HEK293 (cell line): ENCODE measurements at regions not wholly inside any gene's neighbourhood (a gene's known extent, or its start where the extent isn't known, plus 50 kb on each side); places are given as distances from the start of the nearest gene placed in this dataset.

ENCODE experiments used
- BCL11A ChIP-seq: fragments of 450-650 bp; formaldehyde crosslinking; IDR thresholded peaks from 2 replicates; pipeline ENCODE4 v1.5.1; 2016; ENCODE audit warnings: low read depth, missing biosample characterization, missing genetic modification characterization
- HOXD13 ChIP-seq: sonication (generic); formaldehyde crosslinking; IDR thresholded peaks from 2 replicates; pipeline ENCODE4 v1.8.0; 2022; ENCODE audit warnings: missing genetic modification reagents, borderline replicate concordance
- MZF1 ChIP-seq: fragments of 450-650 bp; formaldehyde crosslinking; IDR thresholded peaks from 2 replicates; pipeline ENCODE4 v1.5.1; 2017; ENCODE audit warnings: missing biosample characterization, missing genetic modification characterization, borderline replicate concordance
- WT1 ChIP-seq: fragments of 450-650 bp; formaldehyde crosslinking; IDR thresholded peaks from 2 replicates; pipeline ENCODE4 v1.5.1; 2016; ENCODE audit warnings: missing biosample characterization, missing genetic modification characterization
- ZBTB20 ChIP-seq: fragments of 450-650 bp; formaldehyde crosslinking; IDR thresholded peaks from 2 replicates; pipeline ENCODE4 v1.5.1; 2016; ENCODE audit warnings: missing biosample characterization, missing genetic modification characterization
- ZNF239 ChIP-seq: fragments of 450-650 bp; formaldehyde crosslinking; IDR thresholded peaks from 2 replicates; pipeline ENCODE4 v1.5.1; 2016; ENCODE audit warnings: missing biosample characterization, missing genetic modification characterization
- ZNF248 ChIP-seq: fragments of 450-650 bp; formaldehyde crosslinking; IDR thresholded peaks from 2 replicates; pipeline ENCODE4 v1.5.1; 2017; ENCODE audit warnings: missing biosample characterization, missing genetic modification characterization
- ZNF274 ChIP-seq, 2 experiments: fragments of 200-500 bp in 1 of 2; fragments of 450-650 bp in 1 of 2; sonication (Bioruptor generic) in 1 of 2; formaldehyde crosslinking in 1 of 2; IDR thresholded peaks; 2 replicates each; pipeline versions ENCODE4 v1.5.1 to v1.6.1; 2014 to 2016; ENCODE audit warnings: borderline replicate concordance in 1 of 2, inconsistent platforms in 1 of 2, low read length in 1 of 2, missing biosample characterization in 1 of 2, missing genetic modification characterization in 1 of 2
- ZNF292 ChIP-seq: fragments of 450-650 bp; formaldehyde crosslinking; IDR thresholded peaks from 2 replicates; pipeline ENCODE4 v1.5.1; 2016; ENCODE audit warnings: low read depth, missing biosample characterization, missing genetic modification characterization, borderline replicate concordance
- ZNF302 ChIP-seq: fragments of 450-650 bp; formaldehyde crosslinking; IDR thresholded peaks from 2 replicates; pipeline ENCODE4 v1.5.1; 2016; ENCODE audit warnings: missing biosample characterization, missing genetic modification characterization, low read depth
- ZNF354C ChIP-seq: fragments of 450-650 bp; formaldehyde crosslinking; IDR thresholded peaks from 2 replicates; pipeline ENCODE4 v1.5.1; 2016; ENCODE audit warnings: missing biosample characterization, missing genetic modification characterization, low read depth, borderline replicate concordance
- ZNF580 ChIP-seq: fragments of 450-650 bp; formaldehyde crosslinking; IDR thresholded peaks from 2 replicates; pipeline ENCODE4 v1.5.1; 2016; ENCODE audit warnings: missing biosample characterization, missing genetic modification characterization
- TF ChIP-seq, protein P1 (sequence below): fragments of 450-650 bp; formaldehyde crosslinking; IDR thresholded peaks from 2 replicates; pipeline ENCODE4 v1.5.1; 2016; ENCODE audit warnings: missing biosample characterization, missing genetic modification characterization
- TF ChIP-seq, protein P2 (sequence below): fragments of 450-650 bp; formaldehyde crosslinking; IDR thresholded peaks from 2 replicates; pipeline ENCODE4 v1.5.1; 2016; ENCODE audit warnings: missing biosample characterization, missing genetic modification characterization

GRCh38 chr18:38221476-38222100 is 656.0 kb upstream of the CELF4 start:
- no peak for TF ChIP-seq ZNF292
- TF ChIP-seq MZF1 (tag by site-specific recombination) = no peak
- TF ChIP-seq WT1 (tag by site-specific recombination) = no peak
- no peak for TF ChIP-seq HOXD13 (CRISPR knock-in tag)
- no peak for TF ChIP-seq BCL11A (tag by site-specific recombination)
- TF ChIP-seq ZNF239 = no peak
- TF ChIP-seq, protein P1, sequence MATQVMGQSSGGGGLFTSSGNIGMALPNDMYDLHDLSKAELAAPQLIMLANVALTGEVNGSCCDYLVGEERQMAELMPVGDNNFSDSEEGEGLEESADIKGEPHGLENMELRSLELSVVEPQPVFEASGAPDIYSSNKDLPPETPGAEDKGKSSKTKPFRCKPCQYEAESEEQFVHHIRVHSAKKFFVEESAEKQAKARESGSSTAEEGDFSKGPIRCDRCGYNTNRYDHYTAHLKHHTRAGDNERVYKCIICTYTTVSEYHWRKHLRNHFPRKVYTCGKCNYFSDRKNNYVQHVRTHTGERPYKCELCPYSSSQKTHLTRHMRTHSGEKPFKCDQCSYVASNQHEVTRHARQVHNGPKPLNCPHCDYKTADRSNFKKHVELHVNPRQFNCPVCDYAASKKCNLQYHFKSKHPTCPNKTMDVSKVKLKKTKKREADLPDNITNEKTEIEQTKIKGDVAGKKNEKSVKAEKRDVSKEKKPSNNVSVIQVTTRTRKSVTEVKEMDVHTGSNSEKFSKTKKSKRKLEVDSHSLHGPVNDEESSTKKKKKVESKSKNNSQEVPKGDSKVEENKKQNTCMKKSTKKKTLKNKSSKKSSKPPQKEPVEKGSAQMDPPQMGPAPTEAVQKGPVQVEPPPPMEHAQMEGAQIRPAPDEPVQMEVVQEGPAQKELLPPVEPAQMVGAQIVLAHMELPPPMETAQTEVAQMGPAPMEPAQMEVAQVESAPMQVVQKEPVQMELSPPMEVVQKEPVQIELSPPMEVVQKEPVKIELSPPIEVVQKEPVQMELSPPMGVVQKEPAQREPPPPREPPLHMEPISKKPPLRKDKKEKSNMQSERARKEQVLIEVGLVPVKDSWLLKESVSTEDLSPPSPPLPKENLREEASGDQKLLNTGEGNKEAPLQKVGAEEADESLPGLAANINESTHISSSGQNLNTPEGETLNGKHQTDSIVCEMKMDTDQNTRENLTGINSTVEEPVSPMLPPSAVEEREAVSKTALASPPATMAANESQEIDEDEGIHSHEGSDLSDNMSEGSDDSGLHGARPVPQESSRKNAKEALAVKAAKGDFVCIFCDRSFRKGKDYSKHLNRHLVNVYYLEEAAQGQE (tag by site-specific recombination) = no peak
- TF ChIP-seq, protein P2, sequence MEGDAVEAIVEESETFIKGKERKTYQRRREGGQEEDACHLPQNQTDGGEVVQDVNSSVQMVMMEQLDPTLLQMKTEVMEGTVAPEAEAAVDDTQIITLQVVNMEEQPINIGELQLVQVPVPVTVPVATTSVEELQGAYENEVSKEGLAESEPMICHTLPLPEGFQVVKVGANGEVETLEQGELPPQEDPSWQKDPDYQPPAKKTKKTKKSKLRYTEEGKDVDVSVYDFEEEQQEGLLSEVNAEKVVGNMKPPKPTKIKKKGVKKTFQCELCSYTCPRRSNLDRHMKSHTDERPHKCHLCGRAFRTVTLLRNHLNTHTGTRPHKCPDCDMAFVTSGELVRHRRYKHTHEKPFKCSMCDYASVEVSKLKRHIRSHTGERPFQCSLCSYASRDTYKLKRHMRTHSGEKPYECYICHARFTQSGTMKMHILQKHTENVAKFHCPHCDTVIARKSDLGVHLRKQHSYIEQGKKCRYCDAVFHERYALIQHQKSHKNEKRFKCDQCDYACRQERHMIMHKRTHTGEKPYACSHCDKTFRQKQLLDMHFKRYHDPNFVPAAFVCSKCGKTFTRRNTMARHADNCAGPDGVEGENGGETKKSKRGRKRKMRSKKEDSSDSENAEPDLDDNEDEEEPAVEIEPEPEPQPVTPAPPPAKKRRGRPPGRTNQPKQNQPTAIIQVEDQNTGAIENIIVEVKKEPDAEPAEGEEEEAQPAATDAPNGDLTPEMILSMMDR = no peak
- no peak for TF ChIP-seq ZNF274 (IDR thresholded peaks at IDR 0.05; ENCODE audit: low read length)
- no peak for TF ChIP-seq ZNF274 (tag by site-specific recombination; IDR thresholded peaks at IDR 0.05; ENCODE audit: borderline replicate concordance)
- no peak for TF ChIP-seq ZNF302 (tag by site-specific recombination)
- TF ChIP-seq ZNF580 = no peak
- no peak for TF ChIP-seq ZNF354C (tag by site-specific recombination)
- TF ChIP-seq ZBTB20 (tag by site-specific recombination) = no peak
- TF ChIP-seq ZNF248 (tag by site-specific recombination) = no peak
